ENCODE measurements at regions not wholly inside any gene's neighbourhood (a gene's known extent, or its start where the extent isn't known, plus 50 kb on each side); places are given as distances from the start of the nearest gene placed in this dataset.

GRCh38 chr13:67557642-67558241, 327.6 kb upstream of the PCDH9 start:
- TF ChIP-seq, protein P1, sequence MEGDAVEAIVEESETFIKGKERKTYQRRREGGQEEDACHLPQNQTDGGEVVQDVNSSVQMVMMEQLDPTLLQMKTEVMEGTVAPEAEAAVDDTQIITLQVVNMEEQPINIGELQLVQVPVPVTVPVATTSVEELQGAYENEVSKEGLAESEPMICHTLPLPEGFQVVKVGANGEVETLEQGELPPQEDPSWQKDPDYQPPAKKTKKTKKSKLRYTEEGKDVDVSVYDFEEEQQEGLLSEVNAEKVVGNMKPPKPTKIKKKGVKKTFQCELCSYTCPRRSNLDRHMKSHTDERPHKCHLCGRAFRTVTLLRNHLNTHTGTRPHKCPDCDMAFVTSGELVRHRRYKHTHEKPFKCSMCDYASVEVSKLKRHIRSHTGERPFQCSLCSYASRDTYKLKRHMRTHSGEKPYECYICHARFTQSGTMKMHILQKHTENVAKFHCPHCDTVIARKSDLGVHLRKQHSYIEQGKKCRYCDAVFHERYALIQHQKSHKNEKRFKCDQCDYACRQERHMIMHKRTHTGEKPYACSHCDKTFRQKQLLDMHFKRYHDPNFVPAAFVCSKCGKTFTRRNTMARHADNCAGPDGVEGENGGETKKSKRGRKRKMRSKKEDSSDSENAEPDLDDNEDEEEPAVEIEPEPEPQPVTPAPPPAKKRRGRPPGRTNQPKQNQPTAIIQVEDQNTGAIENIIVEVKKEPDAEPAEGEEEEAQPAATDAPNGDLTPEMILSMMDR (IDR thresholded peaks at IDR 0.05), result no peak
- TF ChIP-seq POLR2AphosphoS5 (IDR thresholded peaks at IDR 0.05; ENCODE audit: low read depth, low read length) (no peak), TCF7L2 (IDR thresholded peaks at IDR 0.05; ENCODE audit: low read depth, low read length) (no peak)
- TF ChIP-seq, protein P2, sequence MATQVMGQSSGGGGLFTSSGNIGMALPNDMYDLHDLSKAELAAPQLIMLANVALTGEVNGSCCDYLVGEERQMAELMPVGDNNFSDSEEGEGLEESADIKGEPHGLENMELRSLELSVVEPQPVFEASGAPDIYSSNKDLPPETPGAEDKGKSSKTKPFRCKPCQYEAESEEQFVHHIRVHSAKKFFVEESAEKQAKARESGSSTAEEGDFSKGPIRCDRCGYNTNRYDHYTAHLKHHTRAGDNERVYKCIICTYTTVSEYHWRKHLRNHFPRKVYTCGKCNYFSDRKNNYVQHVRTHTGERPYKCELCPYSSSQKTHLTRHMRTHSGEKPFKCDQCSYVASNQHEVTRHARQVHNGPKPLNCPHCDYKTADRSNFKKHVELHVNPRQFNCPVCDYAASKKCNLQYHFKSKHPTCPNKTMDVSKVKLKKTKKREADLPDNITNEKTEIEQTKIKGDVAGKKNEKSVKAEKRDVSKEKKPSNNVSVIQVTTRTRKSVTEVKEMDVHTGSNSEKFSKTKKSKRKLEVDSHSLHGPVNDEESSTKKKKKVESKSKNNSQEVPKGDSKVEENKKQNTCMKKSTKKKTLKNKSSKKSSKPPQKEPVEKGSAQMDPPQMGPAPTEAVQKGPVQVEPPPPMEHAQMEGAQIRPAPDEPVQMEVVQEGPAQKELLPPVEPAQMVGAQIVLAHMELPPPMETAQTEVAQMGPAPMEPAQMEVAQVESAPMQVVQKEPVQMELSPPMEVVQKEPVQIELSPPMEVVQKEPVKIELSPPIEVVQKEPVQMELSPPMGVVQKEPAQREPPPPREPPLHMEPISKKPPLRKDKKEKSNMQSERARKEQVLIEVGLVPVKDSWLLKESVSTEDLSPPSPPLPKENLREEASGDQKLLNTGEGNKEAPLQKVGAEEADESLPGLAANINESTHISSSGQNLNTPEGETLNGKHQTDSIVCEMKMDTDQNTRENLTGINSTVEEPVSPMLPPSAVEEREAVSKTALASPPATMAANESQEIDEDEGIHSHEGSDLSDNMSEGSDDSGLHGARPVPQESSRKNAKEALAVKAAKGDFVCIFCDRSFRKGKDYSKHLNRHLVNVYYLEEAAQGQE (IDR thresholded peaks at IDR 0.05; ENCODE audit: insufficient read depth in 1 of 2, low read depth in 2 of 2, low read length in 1 of 2), result no peak
